HG02870 (cell line): ENCODE measurements at regions not wholly inside any gene's neighbourhood (a gene's known extent, or its start where the extent isn't known, plus 50 kb on each side); places are given as distances from the start of the nearest gene placed in this dataset.

ENCODE experiments used
- ATAC-seq: cut with Tn5 transposase; IDR thresholded peaks from one replicate; pipeline ENCODE4 v1.9.1; 2021; ENCODE audit warnings: mild to moderate bottlenecking, moderate library complexity; ENCODE audit not compliant: unreplicated experiment

- no peak for ATAC-seq
Measured at GRCh38 chr9:115643948-115644727, 509.5 kb upstream of the PAPPA start.

GRCh38 chr9:115649991-115650472 lies 503.6 kb upstream of the PAPPA start:
- ATAC-seq: no peak

- no peak for ATAC-seq
Measured at GRCh38 chr9:115650768-115651167, 502.8 kb upstream of the PAPPA start.

GRCh38 chr9:115651461-115651860 lies 502.1 kb upstream of the PAPPA start:
- ATAC-seq: no peak

GRCh38 chr9:115653171-115653606 lies 500.4 kb upstream of the PAPPA start:
- no peak for ATAC-seq

GRCh38 chr9:115657695-115658094 lies 495.9 kb upstream of the PAPPA start:
- ATAC-seq: no peak

- no peak for ATAC-seq
Measured at GRCh38 chr9:115665519-115665918, 488.1 kb upstream of the PAPPA start.

GRCh38 chr9:115668521-115668920 lies 485.1 kb upstream of the PAPPA start:
- ATAC-seq: no peak

- ATAC-seq: no peak
Measured at GRCh38 chr9:115671236-115671962, 482.2 kb upstream of the PAPPA start.

- no peak for ATAC-seq
Measured at GRCh38 chr9:115671963-115672305, 481.7 kb upstream of the PAPPA start.

- no peak for ATAC-seq
Measured at GRCh38 chr9:115672477-115673316, 480.9 kb upstream of the PAPPA start.

- no peak for ATAC-seq
Measured at GRCh38 chr9:115673599-115673998, 480.0 kb upstream of the PAPPA start.

- ATAC-seq: no peak
Measured at GRCh38 chr9:115674091-115674490, 479.5 kb upstream of the PAPPA start.

GRCh38 chr9:115675834-115676233 lies 477.8 kb upstream of the PAPPA start:
- no peak for ATAC-seq

GRCh38 chr9:115680231-115680630 lies 473.4 kb upstream of the PAPPA start:
- no peak for ATAC-seq

- no peak for ATAC-seq
Measured at GRCh38 chr9:115681585-115681984, 472.0 kb upstream of the PAPPA start.

- ATAC-seq: no peak
Measured at GRCh38 chr9:115686069-115686468, 467.5 kb upstream of the PAPPA start.

- no peak for ATAC-seq
Measured at GRCh38 chr9:115687356-115687755, 466.2 kb upstream of the PAPPA start.

GRCh38 chr9:115689331-115689730 lies 464.3 kb upstream of the PAPPA start:
- ATAC-seq: no peak

GRCh38 chr9:115690786-115691496 lies 462.6 kb upstream of the PAPPA start:
- ATAC-seq: no peak

GRCh38 chr9:115691693-115692092 lies 461.9 kb upstream of the PAPPA start:
- no peak for ATAC-seq
